Fibroblast of pulmonary artery (primary cell): ENCODE measurements at regions not wholly inside any gene's neighbourhood (a gene's known extent, or its start where the extent isn't known, plus 50 kb on each side); places are given as distances from the start of the nearest gene placed in this dataset.
"Not testable (repeated sequence)": the region's sequence is repeated elsewhere in the genome, so short reads cannot be mapped to it uniquely, and the experiment has no call there.

Source experiments
- DNase-seq: peaks from one replicate; pipeline ENCODE4 v3.0.0-alpha.2; 2010; ENCODE audit warnings: low read depth
- H3K4me3 ChIP-seq: replicated peaks from 2 replicates; pipeline ENCODE4 v1.5.1; 2011; ENCODE audit warnings: low read depth, mild to moderate bottlenecking, control low read depth, low read length, moderate library complexity
- CTCF ChIP-seq: IDR thresholded peaks from 2 replicates; pipeline ENCODE4 v1.5.1; 2011; ENCODE audit warnings: mild to moderate bottlenecking, control low read depth, low read length, inconsistent platforms; ENCODE audit errors: missing control alignments

DNA sequence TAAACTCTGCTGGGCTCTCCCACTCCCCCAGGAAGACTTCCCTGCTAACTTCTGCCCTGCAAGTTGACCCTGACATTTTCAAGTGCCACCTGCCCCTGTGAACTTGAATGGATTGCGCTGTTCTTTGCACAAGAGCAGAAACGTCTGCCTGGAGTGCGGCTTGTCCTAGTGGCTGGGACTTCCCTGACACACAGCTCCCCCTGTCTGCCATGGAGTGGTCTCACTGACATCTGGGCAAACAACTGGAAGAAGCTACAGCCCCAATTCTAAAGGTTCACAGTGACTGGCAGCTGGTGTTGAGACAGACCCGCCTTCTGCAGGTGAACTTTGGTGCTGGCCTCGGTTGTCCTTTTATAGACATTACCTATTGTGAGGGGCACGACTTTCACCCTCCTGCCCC is 138.7 kb downstream of the KLRB1 start:
- peak; percentile 66 for TF ChIP-seq CTCF
- H3K4me3 ChIP-seq = not testable (repeated sequence)
- DNase-seq = peak; percentile 67

- DNase-seq, H3K4me3 ChIP-seq: not testable (repeated sequence)
Measured at GRCh38 chr12:9468144-9468543, 139.6 kb downstream of the KLRB1 start.

DNA sequence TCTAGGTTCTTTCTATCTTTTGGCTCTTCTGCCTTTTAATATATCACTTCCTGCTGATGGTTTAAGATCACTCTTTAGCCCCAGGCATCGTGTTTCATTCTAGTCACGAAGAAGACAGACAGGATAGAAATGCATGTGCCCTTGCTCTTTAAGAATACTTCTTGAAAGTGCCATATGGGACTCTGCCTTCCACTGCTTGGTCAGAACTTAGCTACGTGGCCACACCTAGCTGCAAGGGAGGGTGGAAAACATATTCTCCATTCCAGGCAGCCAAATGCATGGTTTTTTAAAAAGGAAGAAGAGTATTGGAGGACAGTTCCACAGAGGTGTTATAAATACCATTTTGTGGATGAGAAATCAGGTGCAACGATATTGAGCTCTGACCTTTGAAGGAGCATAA is 143.3 kb downstream of the KLRB1 start:
- no peak for DNase-seq
- H3K4me3 ChIP-seq = no peak overlapping the region
- no peak for TF ChIP-seq CTCF

- H3K4me3 ChIP-seq = not testable (repeated sequence)
- DNase-seq = peak; percentile 93
Measured at GRCh38 chr12:9455516-9455915, 152.2 kb downstream of the KLRB1 start.

GRCh38 chr12:9454021-9454420 is 153.7 kb downstream of the KLRB1 start:
- DNase-seq = not testable (repeated sequence)

GRCh38 chr12:9450127-9450567 is 157.6 kb downstream of the KLRB1 start:
- H3K4me3 ChIP-seq, DNase-seq: not testable (repeated sequence)

More at GRCh38 chr12:9454021-9454420, 153.7 kb downstream of the KLRB1 start:
- H3K4me3 ChIP-seq = not testable (repeated sequence)

- DNase-seq, H3K4me3 ChIP-seq: not testable (repeated sequence)
Measured at GRCh38 chr12:9449657-9450126, 158.0 kb downstream of the KLRB1 start.

DNA sequence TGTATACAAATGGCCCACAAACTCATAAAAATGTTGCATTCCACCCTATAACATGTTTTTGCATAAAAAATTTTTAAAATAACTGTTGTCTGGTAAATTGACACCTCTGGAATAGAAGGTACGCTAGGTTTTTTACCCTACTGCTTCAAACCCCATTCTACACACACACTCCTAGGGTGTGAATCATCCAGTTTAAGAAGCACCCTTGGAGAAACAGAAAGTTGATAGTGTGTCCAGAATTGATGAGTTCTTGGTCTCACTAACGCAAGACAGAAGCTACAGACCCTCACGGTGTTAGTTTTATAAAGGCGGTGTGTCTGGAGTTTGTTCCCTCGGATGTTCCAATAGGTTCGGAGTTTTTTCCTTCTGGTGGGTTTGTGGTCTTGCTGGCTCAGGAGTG is 158.5 kb downstream of the KLRB1 start:
- no peak overlapping the region for H3K4me3 ChIP-seq
- DNase-seq = no peak
- TF ChIP-seq CTCF = no peak

- peak overlapping the region; percentile 68 for H3K4me3 ChIP-seq
- not testable (repeated sequence) for DNase-seq
Measured at GRCh38 chr12:9448648-9449047, 159.1 kb downstream of the KLRB1 start.

DNA sequence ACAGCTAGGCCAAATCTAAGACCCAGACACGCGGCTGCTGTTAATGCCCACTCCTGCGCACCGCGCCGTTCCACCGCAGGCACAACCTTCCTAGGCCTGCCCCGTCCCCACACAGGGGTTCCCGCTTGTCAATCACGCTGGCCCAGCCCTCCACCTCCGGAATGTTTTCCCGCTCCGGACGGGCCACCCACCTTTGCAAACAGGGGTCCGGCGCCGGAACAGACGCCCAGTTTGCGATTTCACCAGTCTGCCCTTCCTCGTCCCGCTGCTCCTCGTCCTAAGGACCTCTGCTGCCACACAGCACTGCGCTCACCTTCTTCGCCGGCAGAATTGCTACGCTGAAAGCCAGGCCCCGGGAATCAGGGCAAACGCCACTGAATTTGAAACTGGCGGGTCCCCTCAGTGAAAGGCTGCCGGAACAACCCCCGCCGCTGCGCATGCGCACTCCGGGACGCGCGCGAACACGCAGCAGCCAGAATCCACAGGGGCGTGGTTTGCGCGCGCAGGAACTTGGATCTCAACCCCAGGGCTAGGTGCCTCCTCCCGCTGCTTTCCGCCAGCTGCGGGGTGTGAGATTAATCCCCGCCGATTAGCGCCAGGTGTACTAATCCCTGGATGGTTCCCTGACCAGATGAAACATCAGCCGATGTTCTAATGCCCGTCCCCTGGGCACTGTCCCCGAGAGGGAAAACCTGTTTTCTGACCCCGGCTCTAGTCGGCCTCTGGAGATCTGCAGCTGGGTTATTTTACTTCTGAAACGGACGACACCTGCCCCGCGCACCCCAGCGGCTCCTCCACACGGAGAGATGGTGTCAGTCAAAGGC is 159.7 kb downstream of the KLRB1 start:
- DNase-seq = peak; percentile 77
- H3K4me3 ChIP-seq = peak overlapping the region; percentile 68

- peak overlapping the region; percentile 68 for H3K4me3 ChIP-seq
- DNase-seq = not testable (repeated sequence)
Measured at GRCh38 chr12:9446883-9447761, 160.6 kb downstream of the KLRB1 start.

DNA sequence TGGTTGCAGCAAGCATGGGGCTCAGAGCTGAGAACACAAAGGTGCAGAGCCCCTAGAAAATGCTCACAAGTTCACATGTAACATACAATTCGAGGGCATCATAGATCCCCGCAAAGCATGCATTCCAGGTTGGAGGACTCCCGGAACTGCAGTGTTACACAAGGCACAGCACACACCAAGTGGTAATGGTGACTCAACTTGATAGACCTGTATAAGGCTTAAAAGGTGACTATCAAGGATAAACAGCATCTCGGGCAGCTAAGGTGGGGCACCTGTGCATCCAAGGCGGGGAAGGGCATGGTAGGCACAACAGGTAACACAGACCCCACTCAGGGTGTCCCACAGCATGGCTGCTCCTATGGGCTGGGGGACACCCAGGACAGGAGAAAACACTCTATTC is 167.3 kb downstream of the KLRB1 start:
- DNase-seq, H3K4me3 ChIP-seq: not testable (repeated sequence)

DNA sequence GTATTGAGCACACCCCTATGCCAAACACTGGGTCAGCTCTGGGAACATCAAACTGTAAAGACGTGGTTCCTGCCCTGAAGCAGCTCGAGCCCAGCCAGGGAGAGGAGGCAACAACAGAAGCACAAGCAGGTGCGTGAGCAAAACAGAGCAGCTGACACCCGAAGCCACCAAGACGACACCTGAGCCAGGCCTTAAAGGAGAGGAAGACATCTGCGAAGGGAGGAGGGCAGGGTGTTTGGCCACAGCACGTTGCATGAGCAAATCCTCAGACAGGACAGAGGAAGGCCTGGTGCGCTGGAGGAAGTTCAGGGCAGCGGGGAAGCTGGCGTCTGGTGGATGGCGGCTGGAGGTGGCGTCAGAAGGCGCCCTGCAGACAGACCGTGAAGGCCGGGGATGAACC is 172.0 kb downstream of the KLRB1 start:
- DNase-seq, H3K4me3 ChIP-seq: not testable (repeated sequence)

DNA sequence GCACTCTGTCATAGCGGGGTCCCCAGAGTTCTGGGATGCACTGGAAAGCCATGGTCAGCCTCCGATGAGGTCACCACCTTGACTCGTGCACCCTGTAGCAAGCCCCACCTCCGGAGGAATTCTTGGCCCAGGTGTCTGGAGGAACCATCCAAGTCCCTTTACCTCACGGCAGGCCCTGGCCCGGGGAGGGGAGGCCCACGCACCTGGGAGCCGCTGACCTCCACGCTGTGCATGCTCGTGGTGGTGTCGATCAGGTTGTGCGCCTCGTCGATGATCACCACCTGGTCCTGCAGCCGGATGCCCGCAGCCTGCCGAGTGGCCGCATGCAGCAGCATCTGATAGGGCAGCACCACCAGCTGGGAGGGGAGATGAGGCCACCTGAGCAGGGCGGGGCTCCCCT is 177.3 kb downstream of the KLRB1 start:
- not testable (repeated sequence) for DNase-seq, H3K4me3 ChIP-seq

- DNase-seq, H3K4me3 ChIP-seq: not testable (repeated sequence)
Measured at GRCh38 chr12:9428856-9429255, 178.9 kb downstream of the KLRB1 start.
